ENCODE measurements at regions not wholly inside any gene's neighbourhood (a gene's known extent, or its start where the extent isn't known, plus 50 kb on each side); places are given as distances from the start of the nearest gene placed in this dataset.

GRCh38 chr9:107704774-107705173 lies 215.2 kb upstream of the KLF4 start:
- TF ChIP-seq CTCF (IDR thresholded peaks at IDR 0.05; ENCODE audit: extremely low read depth in 1 of 2, insufficient read depth in 1 of 2, low read depth in 1 of 2, low read length in 2 of 2) = no peak
- TF ChIP-seq EZH2 (IDR thresholded peaks at IDR 0.05; ENCODE audit: borderline replicate concordance, low read depth, low read length, severe bottlenecking) = no peak

Data from endothelial cell of umbilical vein (primary cell).